ENCODE measurements at regions not wholly inside any gene's neighbourhood (a gene's known extent, or its start where the extent isn't known, plus 50 kb on each side); places are given as distances from the start of the nearest gene placed in this dataset.

DNA sequence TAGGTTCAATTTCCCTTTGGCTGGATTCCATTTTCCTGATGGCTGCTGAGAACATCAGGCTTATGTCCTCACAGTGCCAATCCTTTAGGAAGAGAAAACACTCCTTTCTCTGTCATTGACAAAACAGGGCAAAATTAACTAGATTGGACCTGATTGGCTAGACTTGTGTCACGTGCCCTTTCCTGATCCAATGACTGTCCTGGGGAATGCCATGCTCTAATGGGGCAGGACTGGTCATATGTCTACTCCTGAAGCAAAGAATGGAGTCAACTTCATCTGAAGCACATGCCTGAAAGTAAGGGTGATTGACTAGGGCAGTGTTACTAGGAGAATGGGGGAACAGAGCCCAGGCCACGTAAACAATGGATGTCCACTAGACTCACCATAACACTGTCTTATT lies 220.4 kb downstream of the KDR start:
- Histone ChIP-seq H3K27ac (no peak overlapping the region), H3K4me1 (no peaks in the 10 kb centered on the region), H3K9me3 (no peaks in the 10 kb centered on the region), H3K36me3 (no peaks in the 10 kb centered on the region), H3K4me3 (no peak overlapping the region), H3K27me3 (no peaks in the 10 kb centered on the region)
- TF ChIP-seq, protein P1, sequence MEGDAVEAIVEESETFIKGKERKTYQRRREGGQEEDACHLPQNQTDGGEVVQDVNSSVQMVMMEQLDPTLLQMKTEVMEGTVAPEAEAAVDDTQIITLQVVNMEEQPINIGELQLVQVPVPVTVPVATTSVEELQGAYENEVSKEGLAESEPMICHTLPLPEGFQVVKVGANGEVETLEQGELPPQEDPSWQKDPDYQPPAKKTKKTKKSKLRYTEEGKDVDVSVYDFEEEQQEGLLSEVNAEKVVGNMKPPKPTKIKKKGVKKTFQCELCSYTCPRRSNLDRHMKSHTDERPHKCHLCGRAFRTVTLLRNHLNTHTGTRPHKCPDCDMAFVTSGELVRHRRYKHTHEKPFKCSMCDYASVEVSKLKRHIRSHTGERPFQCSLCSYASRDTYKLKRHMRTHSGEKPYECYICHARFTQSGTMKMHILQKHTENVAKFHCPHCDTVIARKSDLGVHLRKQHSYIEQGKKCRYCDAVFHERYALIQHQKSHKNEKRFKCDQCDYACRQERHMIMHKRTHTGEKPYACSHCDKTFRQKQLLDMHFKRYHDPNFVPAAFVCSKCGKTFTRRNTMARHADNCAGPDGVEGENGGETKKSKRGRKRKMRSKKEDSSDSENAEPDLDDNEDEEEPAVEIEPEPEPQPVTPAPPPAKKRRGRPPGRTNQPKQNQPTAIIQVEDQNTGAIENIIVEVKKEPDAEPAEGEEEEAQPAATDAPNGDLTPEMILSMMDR (IDR thresholded peaks at IDR 0.05), result no peak
- no peak for TF ChIP-seq POLR2A (IDR thresholded peaks at IDR 0.05)
- no peak for DNase-seq
- intact Hi-C loops (cut with DNase I; ENCODE audit: low total_unique reads), result no loop called here

DNA sequence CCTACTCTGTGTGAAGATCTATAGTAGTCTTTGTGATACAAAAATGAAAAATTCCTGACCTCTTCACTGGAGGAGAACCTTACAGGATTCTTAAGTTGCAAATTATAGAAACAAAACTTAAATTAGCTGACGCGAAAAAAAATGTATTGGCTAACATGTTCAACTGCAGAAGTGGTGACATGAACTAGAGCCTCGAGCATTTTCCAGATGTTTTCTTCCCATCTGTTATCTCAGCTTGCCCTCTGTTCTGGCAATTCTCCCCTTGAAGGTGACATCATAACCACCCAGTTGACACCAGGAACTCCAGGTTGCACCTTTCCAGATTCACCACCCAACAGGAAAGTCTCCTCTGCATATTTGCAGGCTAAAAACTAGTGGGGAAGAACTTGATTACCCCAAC lies 222.4 kb downstream of the KDR start:
- Histone ChIP-seq H3K4me1 (no peaks in the 10 kb centered on the region), H3K9me3 (no peaks in the 10 kb centered on the region), H3K27ac (no peak overlapping the region), H3K27me3 (no peaks in the 10 kb centered on the region), H3K36me3 (no peaks in the 10 kb centered on the region), H3K4me3 (no peak overlapping the region)
- DNase-seq, result no peak
- TF ChIP-seq, protein P1 (IDR thresholded peaks at IDR 0.05), result no peak
- intact Hi-C loops (cut with DNase I; ENCODE audit: low total_unique reads), result no loop called here

DNA sequence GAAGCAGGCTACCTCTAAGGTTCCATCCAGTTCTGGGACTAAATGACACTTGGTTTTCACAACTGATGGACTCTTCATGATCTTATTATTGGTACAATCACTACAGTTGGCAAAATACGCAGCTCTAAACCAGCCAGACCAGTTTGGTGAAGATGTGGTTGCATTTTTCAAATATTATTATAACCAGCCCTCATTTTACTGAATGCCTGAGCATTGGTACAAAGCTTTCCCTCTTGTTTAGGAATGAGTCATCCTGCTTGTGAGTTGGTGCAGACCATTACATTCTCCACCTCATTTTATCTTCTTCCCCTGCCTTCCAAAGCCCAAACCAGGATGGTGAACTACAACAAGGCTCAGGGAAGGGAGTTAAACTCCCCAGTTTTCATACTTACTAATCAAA lies 223.1 kb downstream of the KDR start:
- no peaks in the 10 kb centered on the region for H3K36me3 ChIP-seq
- TF ChIP-seq, protein P1 (IDR thresholded peaks at IDR 0.05), result no peak
- no peak for TF ChIP-seq POLR2A (IDR thresholded peaks at IDR 0.05)
- no peak overlapping the region for H3K4me3 ChIP-seq
- no peaks in the 10 kb centered on the region for H3K4me1 ChIP-seq
- H3K27ac ChIP-seq, result no peak overlapping the region
- no peaks in the 10 kb centered on the region for H3K9me3 ChIP-seq
- intact Hi-C loops (cut with DNase I; ENCODE audit: low total_unique reads), result no loop called here
- DNase-seq, result no peak
- no peaks in the 10 kb centered on the region for H3K27me3 ChIP-seq

DNA sequence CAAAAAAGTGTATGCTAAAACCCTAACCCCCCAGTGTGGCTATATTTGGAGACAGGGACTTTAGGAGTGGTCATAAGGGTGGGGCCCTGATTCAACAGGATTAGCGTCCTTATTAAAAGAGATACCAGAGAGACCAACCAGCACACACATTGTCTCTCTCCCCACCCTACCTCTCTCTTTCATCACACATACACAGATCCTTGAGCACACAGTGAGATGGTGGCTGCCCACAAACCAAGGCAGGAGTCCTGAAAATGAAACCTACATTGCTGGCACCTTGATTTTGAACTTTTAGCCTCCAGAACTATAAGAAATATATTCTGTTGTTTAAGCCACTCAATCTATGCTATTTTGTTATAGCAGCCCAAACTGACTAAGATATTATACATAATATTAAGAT lies 224.2 kb downstream of the KDR start:
- intact Hi-C loops (cut with DNase I; ENCODE audit: low total_unique reads), result no loop called here
- H3K4me3 ChIP-seq, result no peak overlapping the region
- no peak for TF ChIP-seq POLR2A (IDR thresholded peaks at IDR 0.05)
- TF ChIP-seq, protein P1 (IDR thresholded peaks at IDR 0.05), result no peak
- H3K4me1 ChIP-seq, result no peaks in the 10 kb centered on the region
- H3K9me3 ChIP-seq, result no peaks in the 10 kb centered on the region
- H3K36me3 ChIP-seq, result no peaks in the 10 kb centered on the region
- H3K27ac ChIP-seq, result no peak overlapping the region
- no peaks in the 10 kb centered on the region for H3K27me3 ChIP-seq
- no peak for DNase-seq

DNA sequence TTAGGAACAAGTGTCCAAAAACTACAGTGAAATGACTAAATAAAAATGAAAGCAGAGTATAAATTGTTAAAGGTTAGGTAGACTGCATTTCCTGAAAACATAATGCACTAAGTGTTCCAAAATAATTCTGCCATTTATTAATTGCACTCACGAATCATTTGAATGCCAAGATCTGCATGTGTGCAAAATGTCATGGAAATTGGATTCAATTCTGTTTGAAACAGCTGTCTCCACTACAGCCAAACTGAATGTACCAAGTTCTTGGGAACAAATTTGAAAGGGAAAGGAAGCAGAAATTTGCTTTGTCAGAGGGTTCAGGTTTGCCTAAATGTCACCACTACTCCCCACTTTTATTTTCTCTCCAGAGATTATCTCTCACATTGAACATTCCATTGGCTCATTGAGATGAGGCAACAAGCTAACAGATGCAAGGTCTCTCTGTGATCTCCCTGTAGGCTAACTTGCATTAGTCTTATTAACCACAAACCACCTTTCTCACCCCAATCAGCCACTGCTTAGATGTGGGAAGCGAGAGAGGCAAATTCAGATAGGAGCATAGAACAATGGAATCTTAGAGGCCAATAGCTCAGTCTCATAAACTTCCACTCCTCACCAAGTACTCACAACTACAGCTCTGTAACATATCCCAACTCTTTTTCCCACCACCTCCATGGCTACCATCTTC lies 226.6 kb downstream of the KDR start:
- H3K27ac ChIP-seq, result no peak overlapping the region
- intact Hi-C loops (cut with DNase I; ENCODE audit: low total_unique reads), result no loop called here
- H3K4me1 ChIP-seq, result no peaks in the 10 kb centered on the region
- H3K9me3 ChIP-seq, result no peaks in the 10 kb centered on the region
- DNase-seq, result no peak
- H3K4me3 ChIP-seq, result no peak overlapping the region
- no peaks in the 10 kb centered on the region for H3K36me3 ChIP-seq
- no peak for TF ChIP-seq POLR2A (IDR thresholded peaks at IDR 0.05)
- TF ChIP-seq, protein P1 (IDR thresholded peaks at IDR 0.05), result no peak
- H3K27me3 ChIP-seq, result no peaks in the 10 kb centered on the region

Measured in uterus (tissue), 3 donors.